ENCODE measurements at regions not wholly inside any gene's neighbourhood (a gene's known extent, or its start where the extent isn't known, plus 50 kb on each side); places are given as distances from the start of the nearest gene placed in this dataset.

- no peaks in the 10 kb centered on the region for H3K36me3 Mint-ChIP-seq (ENCODE audit: low read depth)
- peak overlapping the region; percentile 3 for H3K27ac Mint-ChIP-seq
- no peak for DNase-seq
- Histone ChIP-seq H3K9ac (ENCODE audit: extremely low read depth, low read length, poor library complexity, severe bottlenecking) (no peak overlapping the region), H3K4me3 (ENCODE audit: low read length) (peak overlapping the region; percentile 19), H3K27ac (ENCODE audit: low read depth, low read length) (no peak overlapping the region), H3K4me1 (ENCODE audit: control insufficient read depth, insufficient read depth, low read length) (peaks cover 8% of the 10 kb centered on the region), H3K9me3 (ENCODE audit: control insufficient read depth, low read length) (no peaks in the 10 kb centered on the region), H3K36me3 (ENCODE audit: control insufficient read depth, insufficient read depth, low read length) (no peaks in the 10 kb centered on the region), H3K27me3 (ENCODE audit: control insufficient read depth, insufficient read depth, low read length, poor library complexity, severe bottlenecking) (no peaks in the 10 kb centered on the region)
- H3K4me3 Mint-ChIP-seq: no peak overlapping the region
- no peaks in the 10 kb centered on the region for H3K9me3 Mint-ChIP-seq
- WGBS, 2 experiments (ENCODE audit: insufficient coverage in 1 of 2, insufficient read length in 1 of 2): 80 to 100% methylated on average over 1 of the region's 1 CpG
- H3K4me1 Mint-ChIP-seq: peaks cover 28% of the 10 kb centered on the region
- no peak for TF ChIP-seq CTCF (conservative IDR thresholded peaks at IDR 0.05)
- no peaks in the 10 kb centered on the region for H3K27me3 Mint-ChIP-seq (ENCODE audit: insufficient read depth)
Measured at GRCh38 chr1:193309936-193310475, 123.6 kb upstream of the B3GALT2 start.

- WGBS, 2 experiments (ENCODE audit: insufficient coverage in 1 of 2, insufficient read length in 1 of 2): 79 to 100% methylated on average over 1 of the region's 1 CpG
- peaks cover 8% of the 10 kb centered on the region for H3K4me1 ChIP-seq (ENCODE audit: control insufficient read depth, insufficient read depth, low read length)
Measured at GRCh38 chr1:193308438-193308837, 122.0 kb upstream of the B3GALT2 start.

GRCh38 chr1:193306430-193306829 lies 120.0 kb upstream of the B3GALT2 start:
- H3K9ac ChIP-seq (ENCODE audit: extremely low read depth, low read length, poor library complexity, severe bottlenecking): no peak overlapping the region
- Mint-ChIP-seq H3K27ac (no peak overlapping the region), H3K36me3 (ENCODE audit: low read depth) (no peaks in the 10 kb centered on the region), H3K27me3 (ENCODE audit: insufficient read depth) (no peaks in the 10 kb centered on the region), H3K4me1 (peaks cover 23% of the 10 kb centered on the region), H3K9me3 (no peaks in the 10 kb centered on the region), H3K4me3 (no peak overlapping the region)
- no peaks in the 10 kb centered on the region for H3K36me3 ChIP-seq (ENCODE audit: control insufficient read depth, insufficient read depth, low read length)
- 98 to 100% methylated on average over 2 of the region's 2 CpGs for WGBS, 2 experiments (ENCODE audit: insufficient coverage in 1 of 2, insufficient read length in 1 of 2)
- peaks cover 8% of the 10 kb centered on the region for H3K4me1 ChIP-seq (ENCODE audit: control insufficient read depth, insufficient read depth, low read length)
- no peak for TF ChIP-seq CTCF (conservative IDR thresholded peaks at IDR 0.05)
- no peak overlapping the region for H3K4me3 ChIP-seq (ENCODE audit: low read length)
- DNase-seq: no peak
- no peaks in the 10 kb centered on the region for H3K9me3 ChIP-seq (ENCODE audit: control insufficient read depth, low read length)
- H3K27ac ChIP-seq (ENCODE audit: low read depth, low read length): no peak overlapping the region
- H3K27me3 ChIP-seq (ENCODE audit: control insufficient read depth, insufficient read depth, low read length, poor library complexity, severe bottlenecking): no peaks in the 10 kb centered on the region

More at GRCh38 chr1:193308438-193308837, 122.0 kb upstream of the B3GALT2 start:
- H3K9ac ChIP-seq (ENCODE audit: extremely low read depth, low read length, poor library complexity, severe bottlenecking): no peak overlapping the region
- H3K36me3 Mint-ChIP-seq (ENCODE audit: low read depth): no peaks in the 10 kb centered on the region
- TF ChIP-seq CTCF (conservative IDR thresholded peaks at IDR 0.05): no peak
- H3K27ac Mint-ChIP-seq: no peak overlapping the region
- no peaks in the 10 kb centered on the region for H3K27me3 Mint-ChIP-seq (ENCODE audit: insufficient read depth)
- no peak overlapping the region for H3K27ac ChIP-seq (ENCODE audit: low read depth, low read length)
- H3K27me3 ChIP-seq (ENCODE audit: control insufficient read depth, insufficient read depth, low read length, poor library complexity, severe bottlenecking): no peaks in the 10 kb centered on the region
- H3K9me3 ChIP-seq (ENCODE audit: control insufficient read depth, low read length): no peaks in the 10 kb centered on the region
- H3K9me3 Mint-ChIP-seq: no peaks in the 10 kb centered on the region
- no peaks in the 10 kb centered on the region for H3K36me3 ChIP-seq (ENCODE audit: control insufficient read depth, insufficient read depth, low read length)
- H3K4me3 Mint-ChIP-seq: no peak overlapping the region
- peaks cover 28% of the 10 kb centered on the region for H3K4me1 Mint-ChIP-seq
- H3K4me3 ChIP-seq (ENCODE audit: low read length): no peak overlapping the region
- DNase-seq: no peak
